NCI-H1694 (cell line): ENCODE measurements at regions not wholly inside any gene's neighbourhood (a gene's known extent, or its start where the extent isn't known, plus 50 kb on each side); places are given as distances from the start of the nearest gene placed in this dataset.

Source experiments
- DNase-seq: peaks from one replicate; lab custom pipeline; 2025; lab: John Stamatoyannopoulos, UW

- no peak for DNase-seq
Measured at GRCh38 chr3:116639641-116640040, 69.9 kb upstream of the TUSC7 start.

- DNase-seq, result no peak
Measured at GRCh38 chr3:116640109-116640508, 69.5 kb upstream of the TUSC7 start.

DNA sequence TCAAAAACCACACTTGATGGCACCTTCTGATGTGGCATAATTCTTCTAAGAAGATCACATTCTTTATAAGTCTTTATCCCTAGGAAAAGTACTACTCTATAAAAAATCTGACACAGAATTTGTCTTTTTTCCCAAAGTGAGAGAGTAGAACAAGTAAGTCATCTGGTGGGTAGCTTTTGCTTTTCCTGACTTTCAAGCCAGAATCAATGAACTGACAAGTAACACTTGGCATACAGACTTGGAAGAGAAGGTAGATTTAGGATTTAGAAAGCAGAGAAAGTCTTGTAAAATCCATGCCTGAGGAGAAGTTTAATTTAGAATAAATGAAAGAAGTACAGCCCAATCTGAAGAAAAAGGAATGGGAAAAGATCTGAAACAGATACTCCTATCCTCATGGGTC, 66.6 kb upstream of the TUSC7 start:
- no peak for DNase-seq

GRCh38 chr3:116647996-116648395, 61.6 kb upstream of the TUSC7 start:
- DNase-seq, result no peak
